ENCODE measurements at regions not wholly inside any gene's neighbourhood (a gene's known extent, or its start where the extent isn't known, plus 50 kb on each side); places are given as distances from the start of the nearest gene placed in this dataset.

- DNase-seq: no peak
Measured at GRCh38 chr14:96931751-96932150, 134.6 kb downstream of the VRK1 start.

GRCh38 chr14:96934638-96935330 is 137.6 kb downstream of the VRK1 start:
- no peak for DNase-seq

GRCh38 chr14:96938946-96939345 is 141.8 kb downstream of the VRK1 start:
- no peak for DNase-seq

- no peak for DNase-seq
Measured at GRCh38 chr14:96940009-96940408, 142.8 kb downstream of the VRK1 start.

- DNase-seq: no peak
Measured at GRCh38 chr14:96944297-96944696, 147.1 kb downstream of the VRK1 start.

- DNase-seq: no peak
Measured at GRCh38 chr14:96945721-96946120, 148.5 kb downstream of the VRK1 start.

GRCh38 chr14:96949594-96949993 is 152.4 kb downstream of the VRK1 start:
- DNase-seq: no peak

GRCh38 chr14:96951511-96951910 is 154.3 kb downstream of the VRK1 start:
- no peak for DNase-seq

- DNase-seq: no peak
Measured at GRCh38 chr14:96953087-96953874, 156.1 kb downstream of the VRK1 start.

GRCh38 chr14:96953875-96954185 is 156.6 kb downstream of the VRK1 start:
- DNase-seq: no peak

GRCh38 chr14:96956464-96957239 is 159.5 kb downstream of the VRK1 start:
- no peak for DNase-seq

- no peak for DNase-seq
Measured at GRCh38 chr14:96958057-96958456, 160.9 kb downstream of the VRK1 start.

GRCh38 chr14:96959992-96960391 is 162.8 kb downstream of the VRK1 start:
- DNase-seq: no peak

GRCh38 chr14:96960598-96961116 is 163.5 kb downstream of the VRK1 start:
- DNase-seq: no peak

GRCh38 chr14:96961895-96962294 is 164.7 kb downstream of the VRK1 start:
- no peak for DNase-seq

- peak in 1 of 4 experiments; percentile 11 for DNase-seq
Measured at GRCh38 chr14:96962337-96962736, 165.2 kb downstream of the VRK1 start.

GRCh38 chr14:96964726-96965415 is 167.7 kb downstream of the VRK1 start:
- DNase-seq: no peak

- no peak for DNase-seq
Measured at GRCh38 chr14:96965885-96966595, 168.9 kb downstream of the VRK1 start.

- no peak for DNase-seq
Measured at GRCh38 chr14:96975116-96975515, 177.9 kb downstream of the VRK1 start.

GRCh38 chr14:96978525-96979272 is 181.5 kb downstream of the VRK1 start:
- DNase-seq: no peak

- DNase-seq: no peak
Measured at GRCh38 chr14:96979611-96980074, 182.5 kb downstream of the VRK1 start.
